ENCODE measurements at regions not wholly inside any gene's neighbourhood (a gene's known extent, or its start where the extent isn't known, plus 50 kb on each side); places are given as distances from the start of the nearest gene placed in this dataset.
A peak's percentile ranks its signal among the peaks of the same experiment; 100 is the strongest.

- peak; percentile 72 for TF ChIP-seq PATZ1 (CRISPR knock-in tag; IDR thresholded peaks at IDR 0.05)
- peak; percentile 51 for TF ChIP-seq SKI (IDR thresholded peaks at IDR 0.05; ENCODE audit: partially characterized antibody)
- TF ChIP-seq MIER3 (CRISPR knock-in tag; IDR thresholded peaks at IDR 0.05; ENCODE audit: borderline replicate concordance) = no peak
- peak; percentile 93 for TF ChIP-seq ETV5 (CRISPR knock-in tag; IDR thresholded peaks at IDR 0.05; ENCODE audit: borderline replicate concordance)
- TF ChIP-seq HIC2 (CRISPR knock-in tag; IDR thresholded peaks at IDR 0.05; ENCODE audit: low read depth) = peak; percentile 46; the same call in 1 of the 2 replicates
- peak; percentile 80 for TF ChIP-seq THAP11 (CRISPR knock-in tag; IDR thresholded peaks at IDR 0.05)
- TF ChIP-seq ZBTB46 (CRISPR knock-in tag; IDR thresholded peaks at IDR 0.05; ENCODE audit: borderline replicate concordance) = no peak
- TF ChIP-seq ZNF687 (CRISPR knock-in tag; IDR thresholded peaks at IDR 0.05) = peak; percentile 93
- no peak for TF ChIP-seq ZNF362 (CRISPR knock-in tag; IDR thresholded peaks at IDR 0.05; ENCODE audit: borderline replicate concordance)
- no peak for TF ChIP-seq E2F1 (CRISPR knock-in tag; IDR thresholded peaks at IDR 0.05)
- TF ChIP-seq PHF8 (CRISPR knock-in tag; IDR thresholded peaks at IDR 0.05) = peak; percentile 58
- TF ChIP-seq MLLT10 (CRISPR knock-in tag; IDR thresholded peaks at IDR 0.05) = no peak
These were observed 133.3 kb downstream of the TBC1D2B start (continued) for GRCh38 chr15:77944002-77944867.
